Dermis blood vessel endothelial cell (primary cell): ENCODE measurements at regions not wholly inside any gene's neighbourhood (a gene's known extent, or its start where the extent isn't known, plus 50 kb on each side); places are given as distances from the start of the nearest gene placed in this dataset.

Experiments used
- DNase-seq: peaks from one replicate; pipeline ENCODE4 v3.0.0; 2010

GRCh38 chrX:9148615-9149399 lies 114.9 kb upstream of the FAM9B start:
- DNase-seq: no peak

- no peak for DNase-seq
Observed at GRCh38 chrX:9149501-9150245, 115.7 kb upstream of the FAM9B start.

GRCh38 chrX:9151772-9152307 lies 117.9 kb upstream of the FAM9B start:
- no peak for DNase-seq

DNA sequence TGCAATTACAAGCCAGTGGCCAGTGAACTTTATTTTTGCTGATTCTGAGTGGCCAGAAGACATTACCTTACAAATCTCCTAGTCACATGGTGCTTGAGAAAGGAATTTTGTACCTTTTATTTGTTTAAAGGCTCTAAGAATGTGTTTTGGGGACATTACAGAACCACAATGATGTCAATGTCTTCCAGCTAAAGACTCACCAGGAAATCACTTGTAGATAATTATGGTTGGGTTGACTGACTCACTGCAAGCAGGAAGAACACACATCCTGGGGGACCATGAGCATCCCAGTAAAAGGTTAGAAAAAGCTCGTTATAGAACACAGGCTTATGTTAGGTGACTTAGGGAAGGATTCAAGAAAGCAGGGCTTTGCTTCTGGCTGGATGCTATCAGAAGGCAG lies 119.4 kb upstream of the FAM9B start:
- DNase-seq: peak; percentile 20

DNA sequence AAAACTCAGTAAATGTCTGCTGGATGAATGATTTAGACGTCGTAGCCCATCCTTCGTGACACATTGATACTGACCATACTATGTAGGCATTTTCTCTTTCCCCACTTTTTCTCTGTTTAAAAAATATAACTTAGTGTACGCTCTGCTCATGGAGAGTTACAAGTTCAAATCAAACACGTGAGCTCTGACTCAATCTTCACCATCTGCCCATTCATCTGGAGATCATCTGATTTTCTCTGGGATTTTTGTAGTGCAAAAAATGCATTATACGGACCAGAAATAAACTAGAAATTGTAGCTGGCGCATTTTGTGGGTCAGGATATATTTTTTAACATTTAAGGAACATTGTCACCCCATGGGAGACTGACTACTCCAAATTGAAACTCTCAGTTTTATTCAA lies 124.7 kb upstream of the FAM9B start:
- no peak for DNase-seq

DNA sequence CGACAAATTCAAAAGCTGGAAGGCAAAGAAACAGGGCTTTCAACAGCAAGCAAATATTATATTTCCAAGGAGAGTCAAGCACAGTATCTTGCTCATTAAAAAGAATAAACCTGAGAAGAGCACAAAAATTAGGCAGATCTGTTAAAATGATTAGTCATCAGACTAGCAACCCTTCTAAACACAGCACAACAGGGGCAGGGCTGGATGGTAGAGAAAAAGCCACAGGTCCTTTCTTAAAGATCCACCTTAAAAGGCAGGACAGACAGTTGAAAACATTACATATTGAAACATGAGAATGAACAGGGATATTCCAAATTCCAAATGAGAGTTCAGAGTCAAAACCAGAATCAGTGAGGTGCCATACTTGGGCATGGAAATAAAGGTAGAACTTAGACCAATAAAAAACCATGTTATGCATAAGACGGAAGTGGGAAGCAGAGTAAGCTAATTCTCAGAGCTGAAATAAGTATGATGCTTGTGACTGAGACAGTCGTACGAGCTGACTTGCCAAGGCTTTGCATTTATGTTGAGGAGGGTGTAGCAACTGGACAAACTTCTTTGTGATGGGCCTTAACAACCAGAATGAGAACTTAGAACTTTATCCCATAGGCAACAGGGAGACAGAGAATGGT lies 126.9 kb upstream of the FAM9B start:
- no peak for DNase-seq

DNA sequence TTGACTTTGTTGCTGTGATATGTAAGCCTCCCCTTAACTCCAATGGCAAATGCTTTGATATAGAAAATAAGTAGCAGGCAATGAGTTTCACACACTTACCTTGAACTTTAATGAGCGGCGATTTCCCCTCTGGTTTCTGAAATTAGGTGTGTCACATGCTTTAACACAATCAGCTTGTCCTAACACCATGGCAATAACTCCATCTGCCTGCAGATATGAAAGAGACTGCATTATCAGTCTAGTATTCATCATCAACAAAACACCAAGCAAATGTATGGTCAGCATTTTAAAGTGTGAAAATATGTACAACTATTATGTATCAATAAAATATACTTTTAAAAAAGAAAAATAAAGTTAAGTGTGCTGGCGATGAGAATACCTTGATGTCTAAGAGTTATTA lies 128.8 kb upstream of the FAM9B start:
- no peak for DNase-seq

DNA sequence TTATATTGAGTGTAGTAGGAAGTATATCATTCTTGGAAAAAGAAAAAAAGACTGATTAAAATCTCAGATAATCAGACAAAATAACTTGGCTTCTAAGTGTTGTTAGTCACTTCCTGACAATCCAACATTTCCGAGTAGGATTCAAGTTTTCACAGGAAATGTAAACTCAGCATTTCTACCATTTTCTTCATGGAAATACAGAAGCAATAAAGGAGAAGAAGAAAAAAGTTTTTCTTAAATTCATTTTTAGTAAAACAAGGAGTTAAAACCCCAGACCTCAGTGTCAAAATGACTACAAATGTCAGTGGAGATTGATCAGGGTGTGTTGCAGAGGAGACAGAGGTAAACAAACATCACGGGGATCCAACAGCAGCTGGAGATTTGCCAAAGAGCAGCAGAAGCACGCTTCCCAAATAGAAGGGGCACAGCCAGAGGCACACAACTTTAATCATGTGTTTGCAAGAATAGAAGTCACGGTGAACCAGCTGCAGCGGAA lies 129.3 kb upstream of the FAM9B start:
- peak; percentile 52 for DNase-seq

GRCh38 chrX:9164086-9164485 lies 130.2 kb upstream of the FAM9B start:
- no peak for DNase-seq

GRCh38 chrX:9164533-9165426 lies 130.9 kb upstream of the FAM9B start:
- DNase-seq: no peak

DNA sequence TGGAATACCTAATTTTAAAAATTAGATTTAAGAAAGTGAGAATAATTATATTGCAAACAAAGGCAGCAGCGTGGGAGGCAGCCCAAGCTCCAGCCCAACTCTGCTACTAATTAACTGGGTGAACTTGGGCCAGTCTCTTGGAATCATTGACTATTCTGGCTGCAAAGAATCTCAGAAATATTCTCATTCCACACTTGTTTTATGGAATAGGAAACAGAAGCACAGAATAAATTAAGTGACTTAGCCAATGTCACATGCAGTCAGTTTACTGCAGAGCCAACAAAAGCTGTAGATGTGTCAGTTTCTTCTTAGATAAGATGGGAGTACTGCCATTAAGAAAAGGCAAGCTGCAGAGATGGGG lies 132.6 kb upstream of the FAM9B start:
- no peak for DNase-seq

DNA sequence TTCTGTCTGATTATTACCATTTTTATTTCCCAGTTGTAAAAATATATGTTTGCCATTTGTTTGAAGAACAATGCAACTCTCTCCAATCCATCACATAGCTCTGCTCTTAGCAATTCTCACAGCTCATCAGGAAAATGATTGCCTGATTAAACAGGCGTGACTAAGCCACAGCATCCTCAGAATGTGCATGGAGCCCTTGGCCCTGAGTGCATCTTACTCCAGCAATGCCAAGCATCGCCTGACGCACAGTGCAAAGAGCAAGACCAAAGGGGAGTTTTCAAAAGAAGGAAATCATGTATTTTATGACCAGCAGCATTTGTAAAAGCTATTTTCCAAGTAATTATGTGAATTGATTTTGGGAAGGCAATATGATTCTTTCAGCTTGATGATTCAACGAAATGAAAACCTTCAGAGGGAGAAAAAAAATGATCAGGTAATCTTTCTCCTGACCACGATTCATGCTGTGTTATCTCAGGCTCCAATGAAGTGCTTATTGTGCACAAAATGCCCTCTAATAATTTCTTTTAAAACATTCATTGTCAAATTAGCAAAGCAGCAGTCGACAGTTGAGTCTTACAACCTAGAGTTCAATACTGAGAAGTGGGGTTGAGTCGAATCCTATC lies 138.0 kb upstream of the FAM9B start:
- DNase-seq: peak; percentile 20

- DNase-seq: no peak
Observed at GRCh38 chrX:9172464-9172850, 138.5 kb upstream of the FAM9B start.

DNA sequence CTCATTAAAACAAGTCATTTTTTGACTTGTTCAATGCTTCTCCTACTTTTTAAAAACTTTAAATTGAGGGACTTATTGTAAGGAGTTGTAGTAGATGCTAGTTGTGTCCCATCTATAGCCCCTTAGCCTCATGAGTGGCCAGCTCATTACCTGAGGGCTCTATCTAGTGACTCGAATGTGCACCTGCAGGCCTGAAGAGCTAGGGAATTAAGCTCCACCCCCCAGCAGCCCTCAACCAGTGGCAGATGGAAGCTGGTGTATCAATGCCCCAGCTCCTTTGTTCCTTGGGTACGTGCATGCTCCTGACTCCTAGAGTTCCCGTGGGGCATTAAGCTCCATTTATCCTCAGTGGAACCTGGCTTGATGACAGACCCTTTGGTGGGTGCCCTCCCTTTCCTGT lies 146.7 kb upstream of the FAM9B start:
- no peak for DNase-seq

- no peak for DNase-seq
Observed at GRCh38 chrX:9182041-9182440, 148.1 kb upstream of the FAM9B start.

GRCh38 chrX:9183481-9183880 lies 149.6 kb upstream of the FAM9B start:
- DNase-seq: no peak

GRCh38 chrX:9184211-9184610 lies 150.3 kb upstream of the FAM9B start:
- no peak for DNase-seq

DNA sequence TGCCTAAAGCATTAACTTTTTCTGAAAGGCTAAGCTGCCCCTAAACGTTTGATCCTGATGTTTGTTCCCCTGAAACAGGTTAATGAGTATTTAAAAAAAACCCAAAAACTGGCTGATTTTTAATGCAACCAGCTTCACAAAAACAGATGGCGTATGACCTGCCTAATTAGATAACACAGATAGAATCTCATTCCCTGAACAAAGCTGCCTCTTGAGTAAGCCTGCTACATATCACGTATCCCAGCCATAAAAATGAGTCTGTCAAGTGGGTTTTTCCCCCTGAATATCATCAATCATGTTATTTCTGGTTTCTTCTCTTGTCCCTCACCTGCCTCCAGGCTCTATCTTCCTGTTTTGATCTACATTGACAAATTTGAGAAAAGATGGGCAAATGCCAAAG lies 154.2 kb upstream of the FAM9B start:
- DNase-seq: no peak

DNA sequence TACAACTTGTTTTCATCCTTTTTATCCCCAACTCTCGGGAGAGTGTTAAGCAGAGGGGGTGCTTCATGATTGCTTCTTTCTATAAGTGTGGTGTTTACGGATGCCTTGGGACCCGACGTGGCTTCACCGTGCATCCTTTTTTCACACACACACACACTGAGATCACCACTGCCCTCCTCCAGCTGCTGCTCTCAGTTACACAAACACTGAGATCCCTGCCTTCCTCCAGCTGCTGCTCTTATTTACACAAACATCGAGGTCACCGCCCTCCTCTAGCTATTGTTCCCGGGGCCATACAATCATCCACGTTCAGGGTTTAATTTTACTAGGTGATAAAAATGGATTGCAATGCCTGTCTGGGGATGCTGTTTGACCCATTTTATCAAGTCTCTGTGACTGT lies 155.4 kb upstream of the FAM9B start:
- no peak for DNase-seq

- no peak for DNase-seq
Observed at GRCh38 chrX:9191392-9191791, 157.5 kb upstream of the FAM9B start.

GRCh38 chrX:9195199-9195880 lies 161.4 kb upstream of the FAM9B start:
- DNase-seq: no peak
